Heart left ventricle (tissue), 16 donors: ENCODE measurements at regions not wholly inside any gene's neighbourhood (a gene's known extent, or its start where the extent isn't known, plus 50 kb on each side); places are given as distances from the start of the nearest gene placed in this dataset.

Experiments used
- ATAC-seq, 4 donors: fragments of 200-7000 bp; cut with Tn5 transposase; one replicate each; pipeline ENCODE4 v1.9.1; 2020 to 2022; ENCODE audit warnings: moderate library complexity in 4 of 4, mild to moderate bottlenecking in 3 of 4, moderate number of reproducible peaks in 1 of 4
- DNase-seq, 5 donors: peaks; one replicate each; pipeline ENCODE4 v3.0.0-alpha.2; 2020
- H3K27ac ChIP-seq, 12 donors: fragments of 200-600 bp; sonication (generic) in 4 of 12; one replicate each; pipeline versions ENCODE4 v1.5.0 to v1.8.0; 2016 to 2022; ENCODE audit warnings: mild to moderate bottlenecking in 2 of 12
- H3K27me3 ChIP-seq, 9 donors: fragments of 200-600 bp; sonication (generic) in 2 of 9; one replicate each; pipeline versions ENCODE4 v1.5.1 to v1.8.0; 2016 to 2022; ENCODE audit warnings: mild to moderate bottlenecking in 3 of 9
- H3K36me3 ChIP-seq, 9 donors: fragments of 200-600 bp; sonication (generic) in 2 of 9; one replicate each; pipeline versions ENCODE4 v1.5.0 to v1.8.0; 2018 to 2022; ENCODE audit warnings: mild to moderate bottlenecking in 2 of 9
- H3K4me1 ChIP-seq, 12 donors: fragments of 200-600 bp; sonication (generic) in 4 of 12; one replicate each; pipeline versions ENCODE4 v1.5.0 to v1.8.0; 2016 to 2022; ENCODE audit warnings: mild to moderate bottlenecking in 3 of 12
- H3K4me3 ChIP-seq, 12 donors: fragments of 200-600 bp; sonication (generic) in 4 of 12; one replicate each; pipeline versions ENCODE4 v1.5.0 to v1.8.0; 2017 to 2022; ENCODE audit warnings: mild to moderate bottlenecking in 9 of 12, moderate library complexity in 4 of 12
- H3K9me3 ChIP-seq, 12 donors: fragments of 200-600 bp; sonication (generic) in 4 of 12; one replicate each; pipeline versions ENCODE4 v1.5.0 to v1.8.0; 2016 to 2022; ENCODE audit warnings: mild to moderate bottlenecking in 1 of 12
- CTCF ChIP-seq, 12 donors: fragments of 200-600 bp; sonication (generic) in 4 of 12; IDR thresholded peaks; one replicate each; pipeline versions ENCODE4 v1.5.0 to v1.8.0; 2018 to 2022; ENCODE audit warnings: antibody characterized with exemption in 12 of 12, mild to moderate bottlenecking in 5 of 12
- POLR2A ChIP-seq, 2 donors: fragments of 450-650 bp; IDR thresholded peaks; one replicate each; pipeline ENCODE4 v1.6.1; 2017; ENCODE audit warnings: antibody characterized with exemption in 2 of 2, mild to moderate bottlenecking in 2 of 2, moderate library complexity in 2 of 2
- WGBS, 4 donors: extraction: QIAGEN DNeasy Blood & Tissue Kit in 2 of 4; methylation state at CpG; one replicate each; pipeline versions ENCODE4 v1.1.5 to v1.1.7; 2013 to 2018; 5-methylcytosine and 5-hydroxymethylcytosine counted together
- intact Hi-C, 10 donors: fragments of 100-400 bp; cut with DNase I; formaldehyde crosslinking; loops; one replicate each; pipeline versions ENCODE4 v1.11.1 to v1.14.2; 2022
- donor health status: ischemic (EF 13 %, LVEDD 7.1; RV severe dilation, severe dysfunction).
- donor health status: healthy with polysubstance abuse.
- donor health status: DM: no; HTN: yes; CAD: no.
- donor health status: DM: no; HTN: no; CAD: no.
- donor health status: ischemic (EF 25% LVEDD 6.9; RV normal size, moderate dysfunction).
- donor health status: ischemic (EF 25% LVEDD 5.7; RV mildly dilated, moderate dysfunction).
- donor health status: healthy.
- donor health status: DM: yes; HTN: yes; CAD: no.
- donor health status: ischemic (EF 35%, LVEDD 5.7; RV mildly dilated, moderate dysfunction).
- donor health status: nonischemic (EF 11% LVEDD 7.7; RV severe dilation, severe dysfunction).
- donor health status: DM: yes; HTN: yes; CAD: no.
- donor health status: PGD.
- donor health status: ischemic (EF 29% LVEDD 5.4; RV normal size, mild dysfunction).
- donor health status: nonischemic (EF 23%, LVEDD 6.1; RV moderate dilation, normal function).

GRCh38 chr3:72288955-72289691 is 504.2 kb upstream of the PROK2 start:
- peak overlapping the region in 9 of 12 donors; percentile 9 to 42 (median 31) for H3K4me3 ChIP-seq
- ATAC-seq = peak in 3 of 4 donors; percentile 34 to 74 (median 58)
- peak in 2 of 5 donors; percentile 32 to 38 for DNase-seq
- 15 to 27% (median 20%) methylated on average over 25 of the region's 25 CpGs for whole genome bisulfite sequencing, 4 donors
- no peaks in the 10 kb centered on the region for H3K36me3 ChIP-seq
- no peaks in the 10 kb centered on the region for H3K9me3 ChIP-seq
- TF ChIP-seq CTCF (IDR thresholded peaks at IDR 0.05) (no peak), POLR2A (IDR thresholded peaks at IDR 0.05) (no peak)
- H3K27me3 ChIP-seq = no peaks in the 10 kb centered on the region
- peak overlapping the region in 1 of 12 donors; percentile 28 for H3K27ac ChIP-seq
- H3K4me1 ChIP-seq = peaks cover 0 to 15% (median 11%) of the 10 kb centered on the region in 12 donors
- intact Hi-C loops = no loop called here

GRCh38 chr3:72287956-72288355 is 503.0 kb upstream of the PROK2 start:
- ATAC-seq (no peak), DNase-seq (no peak)
- intact Hi-C loops = no loop called here
- Histone ChIP-seq H3K27ac (no peak overlapping the region), H3K9me3 (peaks cover 0 to 5% (median 0%) of the 10 kb centered on the region in 12 donors), H3K4me3 (no peak overlapping the region), H3K36me3 (no peaks in the 10 kb centered on the region), H3K27me3 (no peaks in the 10 kb centered on the region), H3K4me1 (peaks cover 0 to 15% (median 11%) of the 10 kb centered on the region in 12 donors)
- 25 to 57% (median 35%) methylated on average over 1 of the region's 1 CpG for WGBS, 4 donors
- TF ChIP-seq CTCF (IDR thresholded peaks at IDR 0.05) (no peak), POLR2A (IDR thresholded peaks at IDR 0.05) (no peak)

GRCh38 chr3:72285502-72285901 is 500.6 kb upstream of the PROK2 start:
- ATAC-seq = no peak
- Histone ChIP-seq H3K9me3 (peaks cover 0 to 9% (median 0%) of the 10 kb centered on the region in 12 donors), H3K36me3 (no peaks in the 10 kb centered on the region), H3K4me3 (no peak overlapping the region), H3K27ac (no peak overlapping the region), H3K4me1 (peaks cover 0 to 15% (median 11%) of the 10 kb centered on the region in 12 donors), H3K27me3 (no peaks in the 10 kb centered on the region)
- no peak for TF ChIP-seq POLR2A (IDR thresholded peaks at IDR 0.05)
- no peak for TF ChIP-seq CTCF (IDR thresholded peaks at IDR 0.05)
- 91 to 99% (median 96%) methylated on average over 3 of the region's 3 CpGs for WGBS, 4 donors
- no peak for DNase-seq
- intact Hi-C loops = no loop called here

GRCh38 chr3:72284471-72284870 is 499.5 kb upstream of the PROK2 start:
- no peak for ATAC-seq
- no peak overlapping the region for H3K4me3 ChIP-seq
- peaks cover 0 to 9% (median 0%) of the 10 kb centered on the region in 12 donors for H3K9me3 ChIP-seq
- 75 to 98% (median 85%) methylated on average over 5 of the region's 5 CpGs for WGBS, 4 donors
- no peak for DNase-seq
- peaks cover 0 to 13% (median 10%) of the 10 kb centered on the region in 12 donors for H3K4me1 ChIP-seq
- H3K36me3 ChIP-seq = no peaks in the 10 kb centered on the region
- no peak overlapping the region for H3K27ac ChIP-seq
- no peaks in the 10 kb centered on the region for H3K27me3 ChIP-seq
- intact Hi-C loops = no loop called here
- TF ChIP-seq POLR2A (IDR thresholded peaks at IDR 0.05) (no peak), CTCF (IDR thresholded peaks at IDR 0.05) (no peak)
